NCI-H524 (cell line): ENCODE measurements at regions not wholly inside any gene's neighbourhood (a gene's known extent, or its start where the extent isn't known, plus 50 kb on each side); places are given as distances from the start of the nearest gene placed in this dataset.
"Not testable (repeated sequence)": the region's sequence is repeated elsewhere in the genome, so short reads cannot be mapped to it uniquely, and the experiment has no call there.

Source experiments
- DNase-seq, 2 experiments: peaks; one replicate each; lab custom pipeline; 2025; lab: John Stamatoyannopoulos, UW

DNA sequence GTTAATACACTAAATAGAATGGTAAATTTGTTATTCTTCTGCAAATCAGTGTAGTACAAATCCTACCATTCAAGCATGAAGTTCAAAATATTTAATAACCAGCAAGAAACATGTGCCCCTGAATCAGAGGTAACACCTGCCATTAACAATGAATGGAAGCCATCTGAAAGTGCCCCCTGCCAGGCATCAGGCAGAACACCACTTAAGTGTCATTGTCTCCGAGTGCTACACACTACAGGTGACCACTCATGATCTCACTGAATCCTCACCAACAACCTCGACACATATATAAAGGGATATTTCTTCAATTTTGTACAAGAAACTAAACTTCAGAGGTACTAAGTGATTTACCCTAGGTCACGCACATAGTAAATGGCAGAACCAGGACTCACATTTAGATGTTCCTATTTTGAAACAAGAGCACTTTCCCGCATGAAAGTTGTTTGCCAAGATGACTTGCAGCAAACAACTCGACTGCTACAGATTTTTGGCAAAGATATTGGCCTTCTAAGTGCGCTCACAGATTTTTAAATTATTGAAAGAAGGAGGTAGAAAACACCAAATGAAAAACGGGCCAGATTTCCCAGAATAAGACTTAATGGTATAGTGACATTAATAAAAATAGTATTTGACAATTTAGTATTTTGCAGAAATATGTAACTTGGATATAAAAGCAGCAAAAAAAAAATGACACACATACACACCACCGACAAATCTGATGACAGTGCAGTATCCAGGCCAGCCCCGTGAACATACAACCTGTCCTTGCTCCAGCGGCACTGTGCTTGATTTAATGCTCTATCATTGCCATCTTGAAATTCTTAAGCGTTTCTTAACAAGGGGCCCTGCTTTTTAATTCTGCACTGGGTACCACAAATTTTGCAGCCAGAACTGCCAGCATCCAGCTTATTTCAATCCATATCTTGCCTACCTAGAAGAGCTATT lies 274.5 kb downstream of the ALDH8A1 start:
- peak in 1 of 2 experiments; percentile 9 for DNase-seq

GRCh38 chr6:134674562-134674961 lies 275.3 kb downstream of the ALDH8A1 start:
- no peak for DNase-seq

GRCh38 chr6:134669485-134669884 lies 280.4 kb downstream of the ALDH8A1 start:
- DNase-seq = no peak

GRCh38 chr6:134667111-134667510 lies 282.8 kb downstream of the ALDH8A1 start:
- DNase-seq = no peak

DNA sequence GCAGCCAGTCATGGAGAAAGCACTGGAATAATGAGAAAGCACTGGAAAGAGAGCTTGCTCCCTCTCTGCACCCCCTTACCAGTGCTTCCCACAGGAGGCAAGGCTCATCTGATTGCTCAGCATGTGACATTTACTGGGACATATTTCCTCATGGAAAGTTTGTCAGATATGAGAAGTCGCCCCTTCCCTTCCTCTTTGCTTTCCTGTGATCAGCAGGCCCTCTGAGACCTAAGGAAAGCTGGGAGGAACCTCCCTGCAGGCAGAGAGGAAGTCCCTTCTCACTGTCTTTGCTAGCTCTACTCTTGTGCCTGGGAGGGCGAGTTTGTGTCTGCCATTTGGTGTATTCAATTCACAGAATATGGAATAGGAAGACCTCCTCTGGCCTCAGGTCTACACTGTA lies 283.8 kb downstream of the ALDH8A1 start:
- DNase-seq = no peak

- DNase-seq = no peak
Measured at GRCh38 chr6:134665029-134665723, 284.7 kb downstream of the ALDH8A1 start.

GRCh38 chr6:134663800-134664535 lies 285.9 kb downstream of the ALDH8A1 start:
- no peak for DNase-seq

- no peak for DNase-seq
Measured at GRCh38 chr6:134663356-134663755, 286.5 kb downstream of the ALDH8A1 start.

DNA sequence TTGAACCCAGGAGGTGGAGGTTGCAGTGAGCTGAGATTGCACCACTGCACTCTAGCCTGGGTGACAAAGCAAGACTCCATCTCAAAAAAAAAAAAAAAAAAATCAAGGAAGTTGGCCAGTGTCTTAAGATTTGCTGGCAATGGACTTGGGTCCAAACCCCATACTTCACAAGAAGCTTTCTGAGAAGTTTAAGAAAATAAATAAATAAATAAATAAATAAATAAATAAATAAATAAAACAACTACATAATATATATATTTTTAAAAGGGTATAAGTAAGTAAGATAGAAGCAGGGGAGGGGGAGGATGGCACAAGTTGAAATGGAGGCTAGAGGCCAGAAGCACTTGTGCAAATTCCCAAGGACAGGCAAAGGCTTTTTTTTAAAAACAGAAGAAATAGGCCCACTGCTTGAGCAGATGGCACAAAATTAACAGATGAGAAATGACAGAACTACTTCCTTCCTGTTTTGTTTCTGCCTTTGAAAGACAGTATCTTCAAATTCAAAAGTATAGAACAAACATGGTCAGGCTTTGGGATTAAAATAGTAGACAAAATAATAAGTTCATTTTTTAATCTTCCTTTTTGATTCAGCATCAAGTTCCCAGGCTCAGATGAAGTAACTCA lies 287.7 kb downstream of the ALDH8A1 start:
- DNase-seq = no peak

GRCh38 chr6:134659885-134660284 lies 290.0 kb downstream of the ALDH8A1 start:
- not testable (repeated sequence) for DNase-seq

GRCh38 chr6:134658596-134658995 lies 291.3 kb downstream of the ALDH8A1 start:
- no peak for DNase-seq

DNA sequence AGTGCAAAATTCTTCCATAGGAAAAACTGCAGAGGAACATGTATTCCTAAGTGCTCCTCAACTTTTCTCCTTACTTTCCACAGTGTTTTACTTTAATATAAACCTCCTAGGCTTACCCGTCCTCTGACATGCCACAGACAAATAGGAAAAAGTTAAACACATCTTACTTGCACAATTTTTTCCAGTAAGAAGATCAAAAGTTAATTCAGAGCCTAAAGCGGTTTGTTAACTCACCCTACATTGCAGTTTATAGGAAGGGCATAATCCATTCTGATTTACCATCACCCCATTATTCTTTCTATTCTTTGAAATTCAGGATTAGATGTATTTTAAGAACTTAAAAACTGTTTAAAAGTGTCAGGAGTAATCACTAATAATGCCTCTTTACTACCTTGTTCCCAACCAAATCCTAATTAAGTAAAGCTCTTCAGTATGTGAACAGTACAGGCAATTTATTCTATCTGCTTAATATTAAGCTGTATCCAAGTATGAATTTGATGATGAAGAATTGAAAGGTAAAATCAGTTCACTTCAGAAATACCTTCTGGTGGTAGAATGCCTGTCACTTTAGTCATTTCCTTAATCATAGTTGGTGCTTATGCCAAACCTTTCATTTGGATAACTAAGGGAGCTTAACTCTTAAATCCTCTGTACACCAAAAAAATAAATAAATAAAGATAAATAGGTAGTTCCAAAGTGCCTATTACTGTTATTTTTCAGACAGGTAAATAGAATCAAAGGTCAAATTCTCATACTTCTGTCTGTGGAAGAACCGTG lies 292.0 kb downstream of the ALDH8A1 start:
- DNase-seq = no peak

GRCh38 chr6:134657343-134657742 lies 292.6 kb downstream of the ALDH8A1 start:
- DNase-seq = no peak

DNA sequence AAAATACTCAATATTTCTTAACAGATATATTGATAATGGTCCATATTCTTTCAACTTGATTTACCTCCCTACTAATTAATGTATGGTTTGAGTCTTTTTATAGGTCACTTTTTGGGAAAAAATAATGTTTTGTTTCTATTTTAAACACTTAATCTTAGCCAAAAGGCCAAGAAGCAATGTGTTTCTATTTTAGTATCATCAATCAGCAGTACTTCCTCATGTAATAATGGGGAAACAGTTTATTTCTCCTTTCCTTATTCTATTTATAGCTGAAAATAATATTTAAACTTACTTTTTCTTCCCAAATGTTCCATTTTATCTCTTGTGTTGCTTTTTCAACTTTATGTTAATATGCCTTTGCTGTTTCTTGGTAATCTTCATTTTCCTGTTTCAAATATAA lies 295.1 kb downstream of the ALDH8A1 start:
- DNase-seq = no peak

DNA sequence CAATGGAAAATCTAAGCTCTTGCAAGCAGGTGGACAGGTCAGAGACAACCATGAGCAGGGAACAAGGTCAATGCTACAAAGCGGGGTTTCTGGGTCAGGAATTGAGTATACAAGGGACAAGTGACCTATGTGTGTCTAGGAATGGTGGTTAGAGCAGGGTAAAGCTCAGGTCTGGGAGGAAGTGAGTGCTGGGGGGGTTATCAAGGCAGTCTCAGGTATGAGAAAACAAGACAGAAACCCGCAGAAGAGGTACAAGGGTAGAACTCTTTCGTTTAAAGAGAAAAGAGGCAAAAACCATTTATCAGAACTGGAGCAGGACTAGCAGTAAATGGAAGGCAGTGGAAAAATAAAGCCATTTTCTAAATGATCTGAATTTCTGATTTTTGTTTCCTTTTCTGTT lies 298.4 kb downstream of the ALDH8A1 start:
- DNase-seq = no peak

GRCh38 chr6:134647861-134648260 lies 302.0 kb downstream of the ALDH8A1 start:
- DNase-seq = no peak

GRCh38 chr6:134642819-134643218 lies 307.1 kb downstream of the ALDH8A1 start:
- DNase-seq = no peak

DNA sequence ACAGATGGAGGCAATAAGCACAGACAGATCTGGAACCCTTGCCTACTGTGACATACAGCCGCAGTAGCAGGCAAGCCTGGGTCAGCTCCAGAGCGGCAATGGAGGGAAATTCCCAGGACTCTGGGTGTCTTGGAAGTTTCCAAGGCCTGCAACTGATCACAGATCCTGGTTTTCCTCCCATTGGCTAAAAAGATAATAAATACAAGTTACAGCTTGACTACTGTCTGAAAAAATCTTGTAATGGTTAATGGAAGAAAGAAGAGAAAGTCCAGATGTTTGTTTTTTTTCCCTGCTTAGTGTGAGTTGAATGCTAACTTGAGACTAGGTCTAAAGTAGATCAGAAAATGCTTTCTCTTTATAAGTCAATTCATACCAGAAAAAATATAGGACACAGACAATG lies 307.6 kb downstream of the ALDH8A1 start:
- DNase-seq = no peak

DNA sequence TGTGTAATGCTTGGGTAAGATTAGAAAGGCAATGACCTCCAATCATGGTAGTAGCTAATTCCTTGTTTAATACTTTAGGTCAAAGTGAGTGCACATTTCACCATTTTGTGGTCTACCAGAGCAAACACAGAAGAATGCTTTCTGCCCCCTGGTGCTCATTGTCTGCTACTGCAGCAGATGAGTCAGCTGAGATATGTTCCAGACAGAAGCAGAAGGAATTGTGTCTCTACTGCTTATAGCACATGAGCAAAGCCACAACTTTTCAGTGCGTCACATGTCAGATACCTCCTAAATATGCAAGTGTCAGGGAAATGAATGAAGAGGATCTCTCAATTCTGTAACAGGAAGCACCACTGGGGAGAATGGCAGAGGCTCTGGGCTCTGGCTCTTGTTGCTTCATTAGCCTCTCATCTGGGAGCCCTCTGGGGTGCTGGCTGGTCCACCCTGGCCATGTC lies 308.9 kb downstream of the ALDH8A1 start:
- DNase-seq = peak; percentile 54 to 74

- DNase-seq = no peak
Measured at GRCh38 chr6:134640229-134640628, 309.7 kb downstream of the ALDH8A1 start.

GRCh38 chr6:134637847-134638437 lies 312.0 kb downstream of the ALDH8A1 start:
- no peak for DNase-seq
